NCI-H2196 treated with DMSO at 0.1 percent for 48 hours (cell line): ENCODE measurements at regions not wholly inside any gene's neighbourhood (a gene's known extent, or its start where the extent isn't known, plus 50 kb on each side); places are given as distances from the start of the nearest gene placed in this dataset.

Experiments used
- DNase-seq: peaks from one replicate; lab custom pipeline; 2025; ENCODE audit not compliant: unreplicated experiment; lab: John Stamatoyannopoulos, UW

DNA sequence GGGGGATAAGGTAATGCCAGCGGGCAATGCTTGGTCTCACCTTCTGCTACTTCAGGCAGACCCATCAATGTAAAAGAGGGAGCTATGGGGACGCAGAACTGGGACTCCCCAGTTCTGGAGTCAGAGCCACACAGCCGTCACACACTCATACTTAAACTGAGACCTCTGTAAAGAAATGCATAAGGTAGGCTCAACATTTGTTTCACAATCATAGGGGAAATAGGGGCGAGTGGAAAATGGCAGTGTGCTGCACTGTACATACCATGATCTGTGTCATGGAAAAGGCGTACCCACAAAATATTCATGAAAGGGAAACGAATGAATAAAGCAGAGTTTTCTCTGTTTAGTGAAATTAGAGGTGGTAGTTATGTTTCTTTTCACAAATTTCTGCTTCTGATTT lies 318.0 kb upstream of the NPVF start:
- no peak for DNase-seq

- no peak for DNase-seq
These were observed 321.1 kb upstream of the NPVF start for GRCh38 chr7:25549271-25549921.

DNA sequence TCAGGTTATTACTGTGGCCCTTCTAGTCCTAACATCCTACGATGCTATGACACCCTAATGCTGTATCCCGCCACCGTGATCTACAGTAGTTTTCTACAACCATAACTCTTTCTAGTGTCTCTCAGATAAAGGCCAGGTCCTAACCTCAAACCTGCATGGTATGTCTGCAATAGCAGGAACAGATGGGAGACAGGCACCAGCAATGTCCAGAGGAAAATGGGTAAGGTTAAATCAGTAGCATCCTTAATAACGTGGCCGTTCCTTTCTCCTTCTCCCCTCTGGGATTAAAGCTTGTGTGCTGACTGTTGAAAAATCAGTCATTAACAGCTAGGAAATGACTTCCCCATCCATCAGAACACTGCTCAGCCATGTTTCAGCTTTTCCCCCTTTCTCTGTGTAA lies 321.9 kb upstream of the NPVF start:
- DNase-seq: no peak

DNA sequence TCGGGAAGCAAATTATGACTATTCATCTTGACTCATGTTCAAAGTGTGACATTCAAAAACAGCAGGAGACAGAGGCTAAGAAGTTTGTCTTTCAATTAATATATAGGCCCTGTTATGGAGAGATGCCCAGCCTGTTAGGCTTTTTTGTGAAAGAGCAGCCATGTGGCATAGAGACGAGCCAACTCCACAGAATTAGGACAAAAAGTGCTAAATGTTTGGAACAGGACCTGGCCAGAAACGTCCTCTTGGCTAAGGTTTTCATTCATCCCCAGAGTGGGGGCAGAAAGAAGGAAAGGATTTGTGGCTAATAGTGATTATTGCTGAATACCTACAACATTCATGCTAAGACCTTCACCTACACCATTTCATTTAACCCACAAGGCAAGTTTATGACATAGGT lies 324.7 kb upstream of the NPVF start:
- DNase-seq: no peak

DNA sequence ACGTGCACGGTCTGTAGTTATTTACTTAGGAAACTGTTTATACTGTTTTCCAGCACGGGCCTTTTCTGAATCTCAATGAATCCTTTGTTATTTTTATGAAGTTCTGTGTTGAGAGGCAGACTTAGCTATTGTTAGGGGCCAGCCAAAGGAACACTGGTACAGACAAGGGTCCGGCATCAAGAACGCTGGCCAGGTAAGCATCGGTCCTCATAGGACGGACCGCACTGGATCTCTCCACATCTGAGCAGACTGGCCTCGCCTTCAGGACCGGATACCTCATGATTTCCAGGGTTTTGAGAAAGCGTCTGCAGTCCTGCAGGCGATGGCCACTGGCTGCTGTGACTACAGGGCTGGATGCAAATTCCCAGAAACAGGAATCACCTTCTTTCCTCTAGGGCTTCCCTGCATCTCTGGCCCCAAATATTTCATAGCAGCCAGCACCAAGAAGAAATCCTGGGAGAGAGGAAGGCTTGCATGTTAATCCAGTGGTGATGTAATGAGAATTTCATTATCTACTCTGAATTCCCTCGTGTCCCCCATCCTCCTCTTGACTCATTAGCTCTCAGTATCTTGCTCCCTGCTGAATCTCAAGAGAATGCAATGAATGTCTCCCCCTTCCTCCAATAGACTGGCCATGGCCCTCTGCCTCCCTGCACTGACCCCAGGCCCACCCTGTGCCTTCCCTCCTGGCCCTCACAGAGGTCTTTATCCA lies 325.4 kb upstream of the NPVF start:
- no peak for DNase-seq

DNA sequence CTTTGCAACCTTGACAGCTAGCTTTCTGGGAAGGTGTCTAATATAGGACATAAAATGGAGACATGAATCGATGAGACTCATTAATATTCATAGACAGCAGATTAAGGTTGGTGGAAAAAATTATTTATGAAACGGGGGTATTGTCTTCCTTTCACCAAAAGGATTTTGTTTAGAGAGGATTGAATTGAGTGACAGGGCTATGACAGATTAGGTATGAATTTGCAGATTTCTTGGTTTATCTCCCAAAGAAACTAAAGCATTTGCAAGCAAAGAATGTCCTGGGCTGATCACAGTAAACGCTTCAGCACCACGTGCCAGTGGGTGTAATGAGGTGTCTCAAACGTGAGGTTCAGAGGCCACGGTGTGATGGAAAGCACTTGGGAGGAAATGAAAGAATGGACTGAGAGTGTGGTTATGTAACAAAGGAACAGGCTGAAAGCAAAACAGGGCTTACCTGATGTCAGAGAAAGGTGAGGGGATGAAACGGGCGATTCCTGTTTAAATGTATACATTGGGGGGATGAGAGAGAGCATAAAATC lies 329.2 kb upstream of the NPVF start:
- DNase-seq: no peak

GRCh38 chr7:25557930-25558329 lies 329.6 kb upstream of the NPVF start:
- no peak for DNase-seq

DNA sequence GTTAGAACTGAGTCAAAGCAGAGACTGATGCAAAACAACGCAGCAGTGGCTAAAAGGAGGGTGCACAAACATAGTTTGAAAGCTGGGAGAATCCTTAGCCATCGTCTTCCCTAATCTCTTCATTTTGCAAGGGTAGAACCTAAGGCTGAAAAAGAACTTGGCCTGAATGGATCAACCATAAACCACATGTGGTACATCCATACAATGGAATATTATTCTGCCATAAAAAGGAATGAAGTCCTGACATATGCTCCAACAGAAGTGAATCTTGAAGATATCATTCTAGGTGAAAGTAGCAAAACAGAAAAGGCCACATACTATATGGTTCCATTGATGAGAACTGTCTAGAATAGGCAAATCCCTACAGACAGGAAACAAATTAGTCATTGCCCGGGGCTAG lies 330.3 kb upstream of the NPVF start:
- DNase-seq: no peak

DNA sequence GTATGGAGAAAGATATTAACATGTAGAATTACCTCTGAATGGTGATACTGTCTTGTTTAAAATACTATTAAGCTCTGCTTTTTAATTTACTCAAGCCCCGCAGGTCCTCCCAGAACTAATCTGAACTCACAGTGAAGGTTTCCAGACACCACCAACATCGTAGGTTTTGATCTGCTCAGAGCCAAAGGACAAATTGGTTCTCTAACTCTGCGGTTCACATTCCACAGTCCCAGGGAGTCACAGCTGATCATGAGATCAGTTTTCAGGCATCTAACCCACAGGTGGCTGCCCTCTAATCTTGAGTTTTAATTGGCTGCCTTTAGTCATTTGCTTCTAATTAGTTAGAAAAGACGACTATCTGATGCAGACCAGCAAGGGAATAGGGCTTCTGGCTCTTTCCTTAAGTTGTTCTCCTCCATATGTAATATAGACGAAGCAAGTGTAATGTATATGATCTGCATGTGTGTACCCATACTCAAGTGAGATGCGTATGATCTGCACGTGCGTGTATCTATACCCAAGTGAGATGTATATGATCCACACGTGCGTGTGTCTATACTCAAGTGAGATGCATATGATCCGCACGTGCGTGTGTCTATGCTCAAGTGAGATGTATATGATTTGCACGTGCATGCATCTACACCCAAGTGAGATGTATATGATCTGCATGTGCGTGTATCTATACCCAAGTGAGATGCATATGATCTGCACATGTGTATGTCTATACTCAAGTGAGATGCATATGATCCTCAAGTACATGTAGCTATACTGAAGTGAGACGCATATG lies 331.5 kb upstream of the NPVF start:
- no peak for DNase-seq

DNA sequence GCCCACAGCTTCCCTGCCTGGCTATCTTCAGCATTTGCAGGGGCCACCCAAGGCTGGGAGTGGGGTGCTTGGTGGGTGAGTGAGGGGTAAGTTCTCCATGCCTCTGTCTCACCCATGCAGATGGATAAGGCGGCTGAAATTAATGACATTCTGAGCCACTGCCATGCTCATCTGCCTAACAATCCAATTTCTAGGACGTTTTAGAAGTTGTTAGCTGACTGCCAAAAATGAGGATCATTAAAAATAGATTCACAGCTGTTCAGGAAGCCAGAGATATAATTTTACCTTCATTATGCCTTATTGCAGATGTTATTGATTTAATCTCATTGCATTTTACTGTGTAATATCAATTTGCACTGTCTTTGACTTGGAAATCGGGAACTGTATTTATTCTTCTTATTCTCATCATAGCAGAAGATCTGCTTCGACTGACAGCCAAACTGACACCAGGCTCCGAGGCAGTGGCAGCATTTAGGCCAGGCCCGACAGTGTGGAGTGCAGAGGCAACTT lies 334.4 kb upstream of the NPVF start:
- DNase-seq: no peak

DNA sequence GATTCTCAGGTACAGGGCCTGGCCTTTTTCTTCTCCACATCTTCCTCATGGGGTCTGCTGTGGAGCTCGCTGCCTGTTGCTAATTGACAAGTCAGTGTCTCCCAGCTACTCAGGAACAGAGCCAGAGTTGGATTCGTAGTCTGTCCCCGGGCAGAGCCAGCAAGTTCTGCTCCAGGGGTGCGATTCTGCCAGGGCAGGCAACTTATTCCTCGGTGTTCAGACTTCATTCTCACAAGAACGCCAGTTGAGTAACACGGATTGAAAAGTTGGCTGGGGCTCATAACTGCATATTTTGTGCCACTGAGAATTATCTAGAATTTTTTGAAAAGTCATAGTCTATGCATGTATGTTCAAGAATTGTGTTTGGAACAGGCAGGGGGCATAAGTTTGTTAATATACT lies 336.7 kb upstream of the NPVF start:
- DNase-seq: no peak

GRCh38 chr7:25565949-25566348 lies 337.7 kb upstream of the NPVF start:
- DNase-seq: peak; percentile 32

DNA sequence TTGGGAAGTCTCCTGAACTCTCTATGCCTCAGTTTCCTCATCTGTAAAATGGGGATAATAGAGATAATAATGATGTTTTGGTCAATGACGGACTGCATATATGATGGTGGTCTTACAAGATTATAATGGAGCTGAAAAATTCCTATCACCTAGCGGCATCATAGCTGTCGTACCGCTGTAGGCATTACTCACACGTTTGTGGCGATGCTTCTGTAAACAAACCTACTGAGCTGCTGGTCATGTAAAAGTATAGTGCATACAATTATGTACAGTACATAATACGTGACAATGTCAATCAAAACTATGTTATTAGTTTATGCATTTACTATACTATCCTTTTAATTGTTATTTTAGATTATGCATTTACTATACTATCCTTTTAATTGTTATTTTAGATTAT lies 339.1 kb upstream of the NPVF start:
- DNase-seq: no peak

- DNase-seq: no peak
These were observed 341.5 kb upstream of the NPVF start for GRCh38 chr7:25569765-25570164.

DNA sequence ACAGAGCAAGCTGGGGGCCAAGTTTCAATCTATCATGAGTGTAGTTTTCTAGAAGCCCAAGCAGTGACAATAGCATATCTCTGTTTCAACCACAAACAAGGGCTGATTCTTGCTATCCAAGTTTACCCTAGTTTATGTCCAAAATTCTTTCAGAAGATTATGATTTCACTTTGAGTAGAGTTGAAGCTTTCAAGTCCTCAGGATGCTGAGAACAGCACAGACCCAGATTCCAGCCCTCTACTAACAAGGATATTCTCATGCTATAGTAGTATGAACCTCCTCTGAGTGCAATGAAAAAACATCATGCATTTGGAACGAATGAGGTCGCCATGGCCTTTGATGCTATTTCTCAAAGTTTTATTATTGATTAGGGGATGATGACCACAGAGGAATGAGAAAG lies 344.1 kb upstream of the NPVF start:
- DNase-seq: no peak

DNA sequence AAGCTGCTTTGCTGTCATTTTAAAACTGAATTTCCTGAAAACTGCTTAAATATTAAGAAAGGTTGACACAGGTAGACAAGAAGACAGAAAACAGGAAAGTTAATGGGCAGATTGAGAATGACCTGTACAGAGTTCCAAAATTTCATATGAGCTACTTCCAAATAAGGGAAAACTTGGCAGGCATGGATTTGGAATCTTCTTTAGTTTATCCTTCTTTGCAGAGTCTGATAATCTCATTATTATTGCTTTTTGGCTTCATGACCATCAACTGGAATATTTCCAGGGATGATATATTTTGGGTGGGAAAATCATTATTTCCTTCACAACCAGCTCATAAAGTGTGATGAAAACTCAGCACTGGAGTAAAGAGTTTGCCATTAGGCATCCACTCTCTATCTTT lies 346.5 kb upstream of the NPVF start:
- DNase-seq: no peak

GRCh38 chr7:25575634-25576033 lies 347.3 kb upstream of the NPVF start:
- no peak for DNase-seq

DNA sequence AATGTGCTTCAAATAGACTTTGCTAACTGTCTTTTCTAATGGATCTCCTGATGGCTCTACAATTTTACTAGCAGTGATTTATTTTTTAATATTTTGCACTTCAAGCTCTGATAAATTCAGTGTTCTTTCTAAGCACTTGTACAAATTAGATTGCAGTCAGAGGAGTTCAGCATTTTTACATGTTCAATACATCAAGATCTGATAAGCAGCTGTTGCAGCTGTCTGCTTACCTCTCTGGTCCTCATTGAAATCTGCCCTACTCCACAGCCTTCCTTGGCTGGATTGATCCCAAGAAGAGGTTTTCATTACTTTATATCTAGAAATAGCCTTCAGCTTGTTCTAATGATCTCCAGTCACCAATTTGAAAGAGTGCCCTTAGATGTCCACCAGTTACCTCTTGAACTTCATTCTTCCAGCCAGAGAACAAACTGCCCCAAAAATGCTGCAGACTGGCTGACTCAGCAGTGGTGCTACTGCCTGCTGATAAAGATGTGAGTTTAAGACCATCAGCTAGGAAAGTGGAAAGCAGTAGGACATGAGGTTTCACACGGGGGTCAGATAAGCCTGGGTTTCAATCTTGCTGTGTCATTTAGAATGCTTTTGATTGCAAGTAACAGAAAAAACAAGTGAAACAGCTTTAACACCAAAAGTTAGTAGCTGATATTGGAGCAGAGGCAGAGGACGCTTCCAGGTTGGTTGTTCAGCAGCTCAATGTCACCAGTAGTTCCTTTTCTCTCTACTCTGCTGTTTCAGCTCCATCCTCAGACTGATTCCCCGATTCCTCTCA lies 350.9 kb upstream of the NPVF start:
- DNase-seq: no peak

GRCh38 chr7:25579778-25580075 lies 351.4 kb upstream of the NPVF start:
- DNase-seq: no peak

DNA sequence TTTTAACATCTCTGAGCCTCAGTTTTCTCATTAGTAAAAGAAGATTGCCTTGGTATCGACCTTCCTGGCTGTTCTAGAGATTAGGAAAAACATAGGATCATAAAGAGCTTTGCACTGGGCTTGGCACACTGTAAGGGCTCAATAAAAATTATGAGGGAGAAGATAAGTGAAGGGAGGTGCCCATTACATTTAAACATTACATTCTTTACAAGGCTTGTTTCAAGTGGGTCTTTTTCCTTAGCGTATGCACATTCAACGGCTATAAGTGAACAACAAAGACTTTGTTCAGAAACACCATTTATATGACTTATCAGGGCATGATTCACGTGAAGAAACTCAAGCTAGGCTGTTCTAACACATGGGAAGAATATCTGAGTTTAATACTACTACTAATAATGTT lies 351.9 kb upstream of the NPVF start:
- DNase-seq: no peak

DNA sequence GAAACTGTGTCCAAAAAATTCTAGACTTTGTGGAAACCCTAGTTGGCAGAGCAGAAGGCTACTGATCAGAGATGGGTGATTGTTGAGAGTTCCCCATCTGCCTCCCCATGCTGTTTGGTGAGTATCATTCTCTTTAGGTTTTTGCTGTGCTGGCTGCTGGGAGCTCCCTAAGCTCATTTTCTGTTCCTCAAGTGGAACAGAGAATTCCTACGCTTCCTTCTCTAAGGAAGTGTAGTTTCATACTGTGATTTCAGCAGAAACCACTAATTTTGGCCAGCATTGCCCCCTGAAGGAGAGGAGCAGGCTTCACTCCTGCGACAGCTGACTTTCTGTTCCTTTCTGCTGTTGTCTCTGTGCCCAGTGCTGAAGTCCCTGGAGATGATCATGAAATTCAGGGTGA lies 355.3 kb upstream of the NPVF start:
- no peak for DNase-seq
